H9 (cell line): ENCODE measurements at regions not wholly inside any gene's neighbourhood (a gene's known extent, or its start where the extent isn't known, plus 50 kb on each side); places are given as distances from the start of the nearest gene placed in this dataset.

ENCODE experiments used
- DNase-seq: peaks from one replicate; pipeline ENCODE4 v3.0.0-alpha.2; 2017
- H2AFZ ChIP-seq: one replicate; pipeline ENCODE4 v1.6.1; 2013; ENCODE audit warnings: mild to moderate bottlenecking, low read length, control low read depth, moderate library complexity
- H2AK5ac ChIP-seq: 2 replicates; pipeline ENCODE4 v1.6.1; 2013; ENCODE audit warnings: low read length, control low read depth, mixed read lengths; ENCODE audit not compliant: insufficient read length
- H2BK120ac ChIP-seq: one replicate; pipeline ENCODE4 v1.6.1; 2013; ENCODE audit warnings: low read depth, mild to moderate bottlenecking, low read length, control low read depth, inconsistent platforms; ENCODE audit not compliant: poor library complexity, severe bottlenecking
- H2BK12ac ChIP-seq: 2 replicates; pipeline ENCODE4 v1.6.1; 2013; ENCODE audit warnings: low read length, control low read depth, mixed read lengths, low read depth; ENCODE audit not compliant: insufficient read length
- H2BK15ac ChIP-seq: 2 replicates; pipeline ENCODE4 v1.6.1; 2013; ENCODE audit warnings: low read depth, low read length, control low read depth
- H2BK20ac ChIP-seq: one replicate; pipeline ENCODE4 v1.6.1; 2013; ENCODE audit warnings: low read depth, mild to moderate bottlenecking, low read length, control low read depth, inconsistent platforms; ENCODE audit not compliant: poor library complexity, severe bottlenecking
- H2BK5ac ChIP-seq: 2 replicates; pipeline ENCODE4 v1.6.1; 2013; ENCODE audit warnings: low read length, control low read depth, mixed read lengths; ENCODE audit not compliant: insufficient read length
- H3K14ac ChIP-seq: 2 replicates; pipeline ENCODE4 v1.6.1; 2013; ENCODE audit warnings: low read length, control low read depth; ENCODE audit not compliant: insufficient read depth
- H3K18ac ChIP-seq: 2 replicates; pipeline ENCODE4 v1.6.1; 2013; ENCODE audit warnings: low read depth, mild to moderate bottlenecking, mixed read lengths, low read length, control low read depth; ENCODE audit not compliant: insufficient read length
- H3K23ac ChIP-seq: 2 replicates; pipeline ENCODE4 v1.6.1; 2013; ENCODE audit warnings: low read length, control low read depth, mixed read lengths, low read depth; ENCODE audit not compliant: insufficient read length
- H3K23me2 ChIP-seq: 2 replicates; pipeline ENCODE4 v1.6.1; 2013; ENCODE audit warnings: low read depth, mild to moderate bottlenecking, mixed read lengths, low read length, control low read depth; ENCODE audit not compliant: insufficient read length, poor library complexity, severe bottlenecking
- H3K27ac ChIP-seq: 2 replicates; pipeline ENCODE4 v1.5.1; 2013; ENCODE audit warnings: low read length, control low read depth, mixed read lengths, low read depth; ENCODE audit not compliant: insufficient read length
- H3K27me3 ChIP-seq: 2 replicates; pipeline ENCODE4 v1.6.1; 2013; ENCODE audit warnings: low read length, control low read depth, inconsistent platforms; ENCODE audit not compliant: insufficient read depth
- H3K4ac ChIP-seq: 2 replicates; pipeline ENCODE4 v1.6.1; 2013; ENCODE audit warnings: low read depth, mild to moderate bottlenecking, control low read depth, inconsistent platforms, low read length, moderate library complexity
- H3K4me1 ChIP-seq: 2 replicates; pipeline ENCODE4 v1.6.1; 2013; ENCODE audit warnings: low read length, control low read depth, inconsistent platforms; ENCODE audit not compliant: insufficient read depth
- H3K4me2 ChIP-seq: 2 replicates; pipeline ENCODE4 v1.6.1; 2013; ENCODE audit warnings: low read length, control low read depth, mixed read lengths; ENCODE audit not compliant: insufficient read length, insufficient read depth
- H3K56ac ChIP-seq: 2 replicates; pipeline ENCODE4 v1.6.1; 2013; ENCODE audit warnings: low read depth, mild to moderate bottlenecking, mixed read lengths, low read length, control low read depth; ENCODE audit not compliant: insufficient read length
- H3K79me1 ChIP-seq: 2 replicates; pipeline ENCODE4 v1.6.1; 2013; ENCODE audit warnings: low read depth, mild to moderate bottlenecking, moderate library complexity, low read length, control low read depth, inconsistent platforms; ENCODE audit not compliant: insufficient read depth, poor library complexity, severe bottlenecking
- H3K79me2 ChIP-seq: 2 replicates; pipeline ENCODE4 v1.6.1; 2013; ENCODE audit warnings: low read length, control low read depth, inconsistent platforms; ENCODE audit not compliant: insufficient read depth
- H3K9ac ChIP-seq: 2 replicates; pipeline ENCODE4 v1.6.1; 2013; ENCODE audit warnings: low read length, control low read depth, mixed read lengths; ENCODE audit not compliant: insufficient read length; ENCODE audit errors: extremely low read depth
- H3K9me3 ChIP-seq: one replicate; pipeline ENCODE4 v1.6.1; 2013; ENCODE audit warnings: low read depth, low read length, inconsistent platforms; ENCODE audit not compliant: control insufficient read depth
- H3T11ph ChIP-seq: one replicate; pipeline ENCODE4 v1.6.1; 2013; ENCODE audit warnings: mild to moderate bottlenecking, low read length, control low read depth, inconsistent platforms
- H4K20me1 ChIP-seq: one replicate; pipeline ENCODE4 v1.6.1; 2013; ENCODE audit not compliant: control insufficient read depth, insufficient read length, insufficient read depth
- H4K5ac ChIP-seq: 2 replicates; pipeline ENCODE4 v1.6.1; 2013; ENCODE audit warnings: low read depth, mild to moderate bottlenecking, mixed read lengths, low read length, control low read depth; ENCODE audit not compliant: insufficient read length
- H4K8ac ChIP-seq: replicated peaks from 2 replicates; pipeline ENCODE4 v1.6.1; 2013; ENCODE audit warnings: low read length, control low read depth, mixed read lengths, low read depth; ENCODE audit not compliant: insufficient read length
- H4K91ac ChIP-seq: 2 replicates; pipeline ENCODE4 v1.6.1; 2013; ENCODE audit warnings: low read depth, mild to moderate bottlenecking, moderate library complexity, mixed read lengths, low read length, control low read depth; ENCODE audit not compliant: insufficient read length
- H3K27ac Mint-ChIP-seq, 3 experiments: 2 replicates in 2 of 3; 3 replicates in 1 of 3; pipeline ENCODE4 v1.8.0; 2020 to 2021; ENCODE audit warnings: mixed read lengths in 3 of 3, mild to moderate bottlenecking in 1 of 3, moderate library complexity in 1 of 3
- H3K27me3 Mint-ChIP-seq: 2 replicates; pipeline ENCODE4 v1.8.0; 2021; ENCODE audit warnings: low read depth, mild to moderate bottlenecking, moderate library complexity, mixed read lengths
- H3K36me3 Mint-ChIP-seq, 3 experiments: 2 replicates in 2 of 3; 3 replicates in 1 of 3; pipeline ENCODE4 v1.8.0; 2020 to 2021; ENCODE audit warnings: low read depth in 3 of 3, mixed read lengths in 3 of 3; ENCODE audit not compliant: insufficient read depth in 1 of 3
- H3K4me1 Mint-ChIP-seq, 2 experiments: 2 replicates each; pipeline ENCODE4 v1.8.0; 2020; ENCODE audit warnings: mixed read lengths in 2 of 2
- H3K4me3 Mint-ChIP-seq, 2 experiments: 2 replicates in 1 of 2; 3 replicates in 1 of 2; pipeline ENCODE4 v1.8.0; 2020 to 2021; ENCODE audit warnings: mild to moderate bottlenecking in 2 of 2, mixed read lengths in 2 of 2, moderate library complexity in 1 of 2
- H3K9me3 Mint-ChIP-seq, 2 experiments: 2 replicates in 1 of 2; 3 replicates in 1 of 2; pipeline ENCODE4 v1.8.0; 2020; ENCODE audit warnings: mild to moderate bottlenecking in 2 of 2, mixed read lengths in 2 of 2, moderate library complexity in 1 of 2
- WGBS: extraction: QIAGEN DNeasy Blood & Tissue Kit; methylation state at CpG from one replicate; pipeline ENCODE4 v1.1.7; 2013; ENCODE audit warnings: missing lambda C conversion rate, low lambda C conversion rate, mixed read lengths; ENCODE audit not compliant: insufficient read length; ENCODE audit errors: extremely low coverage; 5-methylcytosine and 5-hydroxymethylcytosine counted together
- TF ChIP-seq, protein P1 (sequence below): fragments of 200-600 bp; sonication (generic); conservative IDR thresholded peaks from 3 replicates; pipeline ENCODE4 v1.8.0; 2021; ENCODE audit warnings: antibody characterized with exemption, mild to moderate bottlenecking

DNA sequence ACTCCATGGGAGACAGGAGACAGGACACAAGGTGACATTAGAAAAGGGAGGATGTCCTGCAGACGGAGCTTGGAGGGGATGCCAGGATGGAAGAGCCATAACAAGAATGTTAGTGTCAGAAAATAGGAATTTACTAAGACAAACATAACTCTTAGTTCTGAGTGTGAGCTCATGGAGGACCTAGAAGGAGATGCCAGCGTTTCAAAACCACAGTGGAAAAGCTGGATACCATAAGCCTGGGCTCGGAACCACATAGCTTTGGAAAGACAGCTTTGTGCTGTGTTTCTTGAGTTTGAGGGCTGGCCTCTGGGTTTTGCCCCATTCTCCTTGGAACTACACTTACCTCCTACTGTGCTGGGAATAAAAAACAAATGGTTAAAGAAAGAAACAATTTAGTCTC, 128.4 kb downstream of the S1PR1 start:
- no peak overlapping the region for H4K91ac ChIP-seq
- H4K8ac ChIP-seq = no peak overlapping the region
- no peak overlapping the region for H2BK15ac ChIP-seq
- no peak overlapping the region for H3K9ac ChIP-seq
- Mint-ChIP-seq H3K36me3 (no peaks in the 10 kb centered on the region; a peak in 1 of 7 replicates), H3K4me3 (no peak overlapping the region), H3K9me3 (no peaks in the 10 kb centered on the region), H3K27me3 (no peaks in the 10 kb centered on the region), H3K27ac (no peak overlapping the region), H3K4me1 (peaks cover 3 to 5% of the 10 kb centered on the region in 2 experiments; a peak in 3 of 4 replicates)
- no peak overlapping the region for H4K5ac ChIP-seq
- H2BK20ac ChIP-seq = no peak overlapping the region
- H3K9me3 ChIP-seq = no peaks in the 10 kb centered on the region
- no peak overlapping the region for H2AFZ ChIP-seq
- H3K4ac ChIP-seq = no peak overlapping the region
- H2BK120ac ChIP-seq = no peak overlapping the region
- H3K18ac ChIP-seq = no peak overlapping the region
- no peaks in the 10 kb centered on the region for H3K23me2 ChIP-seq
- H3K14ac ChIP-seq = no peak overlapping the region
- no CpG with 5 or more reads among the region's 3 CpGs for WGBS
- no peak for DNase-seq
- H3K27ac ChIP-seq = no peak overlapping the region
- no peaks in the 10 kb centered on the region for H3K79me2 ChIP-seq
- TF ChIP-seq, protein P1, sequence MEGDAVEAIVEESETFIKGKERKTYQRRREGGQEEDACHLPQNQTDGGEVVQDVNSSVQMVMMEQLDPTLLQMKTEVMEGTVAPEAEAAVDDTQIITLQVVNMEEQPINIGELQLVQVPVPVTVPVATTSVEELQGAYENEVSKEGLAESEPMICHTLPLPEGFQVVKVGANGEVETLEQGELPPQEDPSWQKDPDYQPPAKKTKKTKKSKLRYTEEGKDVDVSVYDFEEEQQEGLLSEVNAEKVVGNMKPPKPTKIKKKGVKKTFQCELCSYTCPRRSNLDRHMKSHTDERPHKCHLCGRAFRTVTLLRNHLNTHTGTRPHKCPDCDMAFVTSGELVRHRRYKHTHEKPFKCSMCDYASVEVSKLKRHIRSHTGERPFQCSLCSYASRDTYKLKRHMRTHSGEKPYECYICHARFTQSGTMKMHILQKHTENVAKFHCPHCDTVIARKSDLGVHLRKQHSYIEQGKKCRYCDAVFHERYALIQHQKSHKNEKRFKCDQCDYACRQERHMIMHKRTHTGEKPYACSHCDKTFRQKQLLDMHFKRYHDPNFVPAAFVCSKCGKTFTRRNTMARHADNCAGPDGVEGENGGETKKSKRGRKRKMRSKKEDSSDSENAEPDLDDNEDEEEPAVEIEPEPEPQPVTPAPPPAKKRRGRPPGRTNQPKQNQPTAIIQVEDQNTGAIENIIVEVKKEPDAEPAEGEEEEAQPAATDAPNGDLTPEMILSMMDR = no peak
- no peak overlapping the region for H2AK5ac ChIP-seq
- H3K27me3 ChIP-seq = no peaks in the 10 kb centered on the region
- no peak overlapping the region for H2BK12ac ChIP-seq
- H3K4me2 ChIP-seq = no peak overlapping the region
- H3K4me1 ChIP-seq = no peaks in the 10 kb centered on the region; the same call in 1 of the 2 replicates
- no peak overlapping the region for H2BK5ac ChIP-seq
- H4K20me1 ChIP-seq = no peaks in the 10 kb centered on the region
- no peak overlapping the region for H3T11ph ChIP-seq
- no peaks in the 10 kb centered on the region for H3K79me1 ChIP-seq
- no peak overlapping the region for H3K23ac ChIP-seq
- no peak overlapping the region for H3K56ac ChIP-seq
